GM23338 (cell line): ENCODE measurements at regions not wholly inside any gene's neighbourhood (a gene's known extent, or its start where the extent isn't known, plus 50 kb on each side); places are given as distances from the start of the nearest gene placed in this dataset.

Experiments used
- ATAC-seq: fragments of 200-7000 bp; cut with Tn5 transposase; 3 replicates; pipeline ENCODE4 v1.9.1; 2020
- DNase-seq: peaks from one replicate; pipeline ENCODE4 v3.0.0-alpha.2; 2015; ENCODE audit warnings: low spot score
- H2AFZ ChIP-seq: fragments of 200-600 bp; sonication (generic); 2 replicates; pipeline ENCODE4 v1.8.0; 2016; ENCODE audit warnings: antibody characterized with exemption, mild to moderate bottlenecking, moderate library complexity
- H3F3A ChIP-seq: fragments of 200-600 bp; sonication (generic); replicated peaks from 2 replicates; pipeline ENCODE4 v1.8.0; 2017; ENCODE audit warnings: antibody characterized with exemption, mixed run types, low read depth
- H3K27ac ChIP-seq: fragments of 200-600 bp; sonication (generic); 2 replicates; pipeline ENCODE4 v1.6.1; 2016; ENCODE audit warnings: low read depth
- H3K27me3 ChIP-seq: fragments of 200-600 bp; sonication (generic); 2 replicates; pipeline ENCODE4 v1.8.0; 2016; ENCODE audit warnings: mild to moderate bottlenecking, mixed run types, moderate library complexity; ENCODE audit not compliant: insufficient read depth
- H3K36me3 ChIP-seq: fragments of 200-600 bp; sonication (generic); 2 replicates; pipeline ENCODE4 v1.8.0; 2016; ENCODE audit warnings: mild to moderate bottlenecking; ENCODE audit not compliant: insufficient read depth
- H3K4me1 ChIP-seq: fragments of 200-600 bp; sonication (generic); 2 replicates; pipeline ENCODE4 v1.8.0; 2016; ENCODE audit warnings: mild to moderate bottlenecking, moderate library complexity; ENCODE audit not compliant: insufficient read depth
- H3K4me2 ChIP-seq: fragments of 200-600 bp; sonication (generic); 2 replicates; pipeline ENCODE4 v1.7.1; 2017; ENCODE audit warnings: mixed run types
- H3K4me3 ChIP-seq: fragments of 200-600 bp; sonication (generic); 2 replicates; pipeline ENCODE4 v1.6.1; 2016; ENCODE audit warnings: mixed run types
- H3K79me2 ChIP-seq: fragments of 200-600 bp; sonication (generic); replicated peaks from 2 replicates; pipeline ENCODE4 v1.8.0; 2017; ENCODE audit warnings: mild to moderate bottlenecking; ENCODE audit not compliant: insufficient read depth
- H3K9me2 ChIP-seq: fragments of 200-600 bp; sonication (generic); 2 replicates; pipeline ENCODE4 v1.8.0; 2017; ENCODE audit not compliant: insufficient read depth
- H4K20me1 ChIP-seq: fragments of 200-600 bp; sonication (generic); replicated peaks from 2 replicates; pipeline ENCODE4 v1.8.0; 2017; ENCODE audit warnings: mild to moderate bottlenecking; ENCODE audit not compliant: insufficient read depth
- H3K27ac Mint-ChIP-seq: 2 replicates; pipeline ENCODE4 v1.8.0; 2020; ENCODE audit warnings: inconsistent platforms, mild to moderate bottlenecking, moderate library complexity, mixed read lengths
- H3K27me3 Mint-ChIP-seq: 3 replicates; pipeline ENCODE4 v1.8.0; 2022; ENCODE audit warnings: low read depth, mild to moderate bottlenecking, moderate library complexity, mixed read lengths, inconsistent platforms; ENCODE audit not compliant: insufficient read depth, poor library complexity
- H3K36me3 Mint-ChIP-seq: 3 replicates; pipeline ENCODE4 v1.8.0; 2021; ENCODE audit warnings: low read depth, mild to moderate bottlenecking, inconsistent platforms, moderate library complexity, mixed read lengths
- H3K4me1 Mint-ChIP-seq: 3 replicates; pipeline ENCODE4 v1.8.0; 2020; ENCODE audit warnings: mild to moderate bottlenecking, inconsistent platforms, mixed read lengths
- H3K4me3 Mint-ChIP-seq: 3 replicates; pipeline ENCODE4 v1.8.0; 2021; ENCODE audit warnings: moderate library complexity, mild to moderate bottlenecking, inconsistent platforms, mixed read lengths
- H3K9me3 Mint-ChIP-seq: 3 replicates; pipeline ENCODE4 v1.8.0; 2020; ENCODE audit warnings: moderate library complexity, mild to moderate bottlenecking, inconsistent platforms, mixed read lengths
- CREB1 ChIP-seq: fragments of 250-450 bp; sonication (Bioruptor Pico); IDR thresholded peaks from 2 replicates; pipeline ENCODE4 v1.5.0; 2020; ENCODE audit warnings: low read depth, mild to moderate bottlenecking, moderate library complexity
- EZH2 ChIP-seq: fragments of 200-600 bp; sonication (generic); IDR thresholded peaks from one replicate; pipeline ENCODE4 v1.8.0; 2017; ENCODE audit warnings: antibody characterized with exemption, mild to moderate bottlenecking, low read depth; ENCODE audit not compliant: unreplicated experiment
- EZH2phosphoT487 ChIP-seq: fragments of 200-600 bp; sonication (generic); IDR thresholded peaks from one replicate; pipeline ENCODE4 v1.8.1; 2018; ENCODE audit warnings: antibody characterized with exemption; ENCODE audit not compliant: unreplicated experiment
- NANOG ChIP-seq: IDR thresholded peaks from 2 replicates; pipeline ENCODE4 v1.6.1; 2016; ENCODE audit warnings: antibody characterized with exemption, borderline replicate concordance
- POLR2AphosphoS5 ChIP-seq: IDR thresholded peaks from 2 replicates; pipeline ENCODE4 v1.6.1; 2016; ENCODE audit warnings: antibody characterized with exemption, low read depth
- STAT1 ChIP-seq: IDR thresholded peaks from one replicate; pipeline ENCODE4 v1.6.1; 2016; ENCODE audit warnings: antibody characterized with exemption; ENCODE audit not compliant: unreplicated experiment
- ZNF114 ChIP-seq: fragments of 250-450 bp; sonication (Bioruptor Pico); IDR thresholded peaks from 2 replicates; pipeline ENCODE4 v1.5.0; 2020; ENCODE audit warnings: mild to moderate bottlenecking, moderate library complexity
- ZNF331 ChIP-seq: fragments of 250-450 bp; sonication (Bioruptor Pico); IDR thresholded peaks from 2 replicates; pipeline ENCODE4 v1.5.0; 2020; ENCODE audit warnings: low read depth, mild to moderate bottlenecking, moderate library complexity
- TF ChIP-seq, protein P1 (sequence below): IDR thresholded peaks from 2 replicates; pipeline ENCODE4 v1.6.1; 2016; ENCODE audit warnings: antibody characterized with exemption
- TF ChIP-seq, protein P2 (sequence below), 2 experiments: fragments of 200-600 bp in 1 of 2; sonication (generic) in 1 of 2; conservative IDR thresholded peaks; 2 replicates each; pipeline versions ENCODE4 v1.5.1 to v1.6.1; 2016 to 2017; ENCODE audit warnings: antibody characterized with exemption in 2 of 2, low read depth in 2 of 2, mild to moderate bottlenecking in 2 of 2, moderate library complexity in 1 of 2
- TF ChIP-seq, protein P3 (sequence below): fragments of 250-450 bp; sonication (Bioruptor Pico); IDR thresholded peaks from 2 replicates; pipeline ENCODE4 v1.5.0; 2020; ENCODE audit warnings: mild to moderate bottlenecking, moderate library complexity

DNA sequence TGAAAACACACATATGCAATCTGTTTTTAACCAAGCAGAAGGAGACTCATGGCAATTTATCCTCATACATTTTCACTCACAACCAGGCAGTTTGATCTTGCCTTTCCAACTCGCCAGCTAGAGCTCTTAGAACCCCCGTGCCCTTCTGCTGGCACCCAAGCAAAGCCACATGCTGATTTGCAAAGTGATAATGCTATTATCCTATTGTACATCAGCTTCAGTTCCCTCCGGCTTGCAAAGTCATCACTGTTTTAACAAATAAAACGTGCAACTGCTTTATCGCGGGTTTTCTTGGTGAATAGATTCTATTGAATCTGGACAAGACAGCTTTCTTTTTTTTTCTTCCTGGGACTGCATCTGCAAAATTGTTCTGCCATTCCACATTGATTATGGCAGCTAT is 314.6 kb downstream of the LNPK start:
- H3K4me3 ChIP-seq, result no peak overlapping the region
- H3K9me2 ChIP-seq, result no peaks in the 10 kb centered on the region
- H3K4me1 Mint-ChIP-seq, result no peaks in the 10 kb centered on the region
- no peaks in the 10 kb centered on the region for H3K4me1 ChIP-seq
- H3K9me3 Mint-ChIP-seq, result no peaks in the 10 kb centered on the region
- no peak overlapping the region for H2AFZ ChIP-seq
- no peaks in the 10 kb centered on the region for H3K27me3 Mint-ChIP-seq
- H3K27ac Mint-ChIP-seq, result no peak overlapping the region
- H3F3A ChIP-seq, result no peaks in the 10 kb centered on the region
- no peaks in the 10 kb centered on the region for H4K20me1 ChIP-seq
- no peaks in the 10 kb centered on the region for H3K36me3 Mint-ChIP-seq
- H3K27ac ChIP-seq, result no peak overlapping the region
- ATAC-seq (no peak), DNase-seq (no peak)
- TF ChIP-seq ZNF114 (CRISPR knock-in tag), result no peak
- TF ChIP-seq, protein P1, sequence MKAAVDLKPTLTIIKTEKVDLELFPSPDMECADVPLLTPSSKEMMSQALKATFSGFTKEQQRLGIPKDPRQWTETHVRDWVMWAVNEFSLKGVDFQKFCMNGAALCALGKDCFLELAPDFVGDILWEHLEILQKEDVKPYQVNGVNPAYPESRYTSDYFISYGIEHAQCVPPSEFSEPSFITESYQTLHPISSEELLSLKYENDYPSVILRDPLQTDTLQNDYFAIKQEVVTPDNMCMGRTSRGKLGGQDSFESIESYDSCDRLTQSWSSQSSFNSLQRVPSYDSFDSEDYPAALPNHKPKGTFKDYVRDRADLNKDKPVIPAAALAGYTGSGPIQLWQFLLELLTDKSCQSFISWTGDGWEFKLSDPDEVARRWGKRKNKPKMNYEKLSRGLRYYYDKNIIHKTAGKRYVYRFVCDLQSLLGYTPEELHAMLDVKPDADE, result no peak
- H3K4me2 ChIP-seq, result no peak overlapping the region
- H3K27me3 ChIP-seq, result no peaks in the 10 kb centered on the region
- H3K4me3 Mint-ChIP-seq, result no peak overlapping the region
- H3K79me2 ChIP-seq, result no peaks in the 10 kb centered on the region
- H3K36me3 ChIP-seq, result no peaks in the 10 kb centered on the region

DNA sequence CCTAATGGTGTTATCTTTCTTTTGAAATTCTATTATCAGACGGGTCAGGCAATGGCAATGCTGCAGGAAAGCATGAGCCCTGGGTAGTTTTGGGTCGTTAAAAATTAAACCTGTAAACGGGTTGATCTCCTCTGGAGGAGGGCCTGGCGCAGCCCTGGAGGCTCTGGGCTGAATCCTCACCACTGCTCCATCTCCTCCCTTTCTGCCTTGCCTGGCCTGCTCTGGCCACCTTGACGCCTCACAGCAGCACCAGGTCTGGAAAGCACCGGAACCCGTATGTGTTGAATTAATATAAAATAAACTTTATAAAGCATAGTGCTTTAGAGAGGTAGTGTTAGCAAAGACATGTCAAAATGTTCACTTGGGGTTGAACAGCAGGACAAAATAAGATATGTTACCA is 316.1 kb downstream of the LNPK start:
- no peaks in the 10 kb centered on the region for H3K27me3 Mint-ChIP-seq
- ATAC-seq, result no peak
- H3K36me3 Mint-ChIP-seq, result no peaks in the 10 kb centered on the region
- H3K27ac ChIP-seq, result no peak overlapping the region
- H3K4me3 Mint-ChIP-seq, result no peak overlapping the region
- H4K20me1 ChIP-seq, result no peaks in the 10 kb centered on the region; the same call in 1 of the 2 replicates
- no peaks in the 10 kb centered on the region for H3K27me3 ChIP-seq
- no peaks in the 10 kb centered on the region for H3F3A ChIP-seq
- H3K36me3 ChIP-seq, result no peaks in the 10 kb centered on the region
- no peaks in the 10 kb centered on the region for H3K4me1 Mint-ChIP-seq
- no peaks in the 10 kb centered on the region for H3K9me3 Mint-ChIP-seq
- H3K79me2 ChIP-seq, result no peaks in the 10 kb centered on the region
- DNase-seq, result no peak
- no peaks in the 10 kb centered on the region for H3K4me1 ChIP-seq
- H3K27ac Mint-ChIP-seq, result no peak overlapping the region
- no peak overlapping the region for H3K4me2 ChIP-seq
- H3K9me2 ChIP-seq, result no peaks in the 10 kb centered on the region
- H2AFZ ChIP-seq, result no peak overlapping the region
- H3K4me3 ChIP-seq, result no peak overlapping the region
- TF ChIP-seq, protein P1, result no peak
- TF ChIP-seq EZH2phosphoT487 (no peak), CREB1 (CRISPR knock-in tag) (no peak), EZH2 (no peak), NANOG (no peak), STAT1 (no peak), ZNF331 (CRISPR knock-in tag) (no peak), POLR2AphosphoS5 (no peak)
- TF ChIP-seq, protein P2, sequence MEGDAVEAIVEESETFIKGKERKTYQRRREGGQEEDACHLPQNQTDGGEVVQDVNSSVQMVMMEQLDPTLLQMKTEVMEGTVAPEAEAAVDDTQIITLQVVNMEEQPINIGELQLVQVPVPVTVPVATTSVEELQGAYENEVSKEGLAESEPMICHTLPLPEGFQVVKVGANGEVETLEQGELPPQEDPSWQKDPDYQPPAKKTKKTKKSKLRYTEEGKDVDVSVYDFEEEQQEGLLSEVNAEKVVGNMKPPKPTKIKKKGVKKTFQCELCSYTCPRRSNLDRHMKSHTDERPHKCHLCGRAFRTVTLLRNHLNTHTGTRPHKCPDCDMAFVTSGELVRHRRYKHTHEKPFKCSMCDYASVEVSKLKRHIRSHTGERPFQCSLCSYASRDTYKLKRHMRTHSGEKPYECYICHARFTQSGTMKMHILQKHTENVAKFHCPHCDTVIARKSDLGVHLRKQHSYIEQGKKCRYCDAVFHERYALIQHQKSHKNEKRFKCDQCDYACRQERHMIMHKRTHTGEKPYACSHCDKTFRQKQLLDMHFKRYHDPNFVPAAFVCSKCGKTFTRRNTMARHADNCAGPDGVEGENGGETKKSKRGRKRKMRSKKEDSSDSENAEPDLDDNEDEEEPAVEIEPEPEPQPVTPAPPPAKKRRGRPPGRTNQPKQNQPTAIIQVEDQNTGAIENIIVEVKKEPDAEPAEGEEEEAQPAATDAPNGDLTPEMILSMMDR (conservative IDR thresholded peaks at IDR 0.05; ENCODE audit: low read depth in 2 of 2), result no peak
- TF ChIP-seq, protein P3, sequence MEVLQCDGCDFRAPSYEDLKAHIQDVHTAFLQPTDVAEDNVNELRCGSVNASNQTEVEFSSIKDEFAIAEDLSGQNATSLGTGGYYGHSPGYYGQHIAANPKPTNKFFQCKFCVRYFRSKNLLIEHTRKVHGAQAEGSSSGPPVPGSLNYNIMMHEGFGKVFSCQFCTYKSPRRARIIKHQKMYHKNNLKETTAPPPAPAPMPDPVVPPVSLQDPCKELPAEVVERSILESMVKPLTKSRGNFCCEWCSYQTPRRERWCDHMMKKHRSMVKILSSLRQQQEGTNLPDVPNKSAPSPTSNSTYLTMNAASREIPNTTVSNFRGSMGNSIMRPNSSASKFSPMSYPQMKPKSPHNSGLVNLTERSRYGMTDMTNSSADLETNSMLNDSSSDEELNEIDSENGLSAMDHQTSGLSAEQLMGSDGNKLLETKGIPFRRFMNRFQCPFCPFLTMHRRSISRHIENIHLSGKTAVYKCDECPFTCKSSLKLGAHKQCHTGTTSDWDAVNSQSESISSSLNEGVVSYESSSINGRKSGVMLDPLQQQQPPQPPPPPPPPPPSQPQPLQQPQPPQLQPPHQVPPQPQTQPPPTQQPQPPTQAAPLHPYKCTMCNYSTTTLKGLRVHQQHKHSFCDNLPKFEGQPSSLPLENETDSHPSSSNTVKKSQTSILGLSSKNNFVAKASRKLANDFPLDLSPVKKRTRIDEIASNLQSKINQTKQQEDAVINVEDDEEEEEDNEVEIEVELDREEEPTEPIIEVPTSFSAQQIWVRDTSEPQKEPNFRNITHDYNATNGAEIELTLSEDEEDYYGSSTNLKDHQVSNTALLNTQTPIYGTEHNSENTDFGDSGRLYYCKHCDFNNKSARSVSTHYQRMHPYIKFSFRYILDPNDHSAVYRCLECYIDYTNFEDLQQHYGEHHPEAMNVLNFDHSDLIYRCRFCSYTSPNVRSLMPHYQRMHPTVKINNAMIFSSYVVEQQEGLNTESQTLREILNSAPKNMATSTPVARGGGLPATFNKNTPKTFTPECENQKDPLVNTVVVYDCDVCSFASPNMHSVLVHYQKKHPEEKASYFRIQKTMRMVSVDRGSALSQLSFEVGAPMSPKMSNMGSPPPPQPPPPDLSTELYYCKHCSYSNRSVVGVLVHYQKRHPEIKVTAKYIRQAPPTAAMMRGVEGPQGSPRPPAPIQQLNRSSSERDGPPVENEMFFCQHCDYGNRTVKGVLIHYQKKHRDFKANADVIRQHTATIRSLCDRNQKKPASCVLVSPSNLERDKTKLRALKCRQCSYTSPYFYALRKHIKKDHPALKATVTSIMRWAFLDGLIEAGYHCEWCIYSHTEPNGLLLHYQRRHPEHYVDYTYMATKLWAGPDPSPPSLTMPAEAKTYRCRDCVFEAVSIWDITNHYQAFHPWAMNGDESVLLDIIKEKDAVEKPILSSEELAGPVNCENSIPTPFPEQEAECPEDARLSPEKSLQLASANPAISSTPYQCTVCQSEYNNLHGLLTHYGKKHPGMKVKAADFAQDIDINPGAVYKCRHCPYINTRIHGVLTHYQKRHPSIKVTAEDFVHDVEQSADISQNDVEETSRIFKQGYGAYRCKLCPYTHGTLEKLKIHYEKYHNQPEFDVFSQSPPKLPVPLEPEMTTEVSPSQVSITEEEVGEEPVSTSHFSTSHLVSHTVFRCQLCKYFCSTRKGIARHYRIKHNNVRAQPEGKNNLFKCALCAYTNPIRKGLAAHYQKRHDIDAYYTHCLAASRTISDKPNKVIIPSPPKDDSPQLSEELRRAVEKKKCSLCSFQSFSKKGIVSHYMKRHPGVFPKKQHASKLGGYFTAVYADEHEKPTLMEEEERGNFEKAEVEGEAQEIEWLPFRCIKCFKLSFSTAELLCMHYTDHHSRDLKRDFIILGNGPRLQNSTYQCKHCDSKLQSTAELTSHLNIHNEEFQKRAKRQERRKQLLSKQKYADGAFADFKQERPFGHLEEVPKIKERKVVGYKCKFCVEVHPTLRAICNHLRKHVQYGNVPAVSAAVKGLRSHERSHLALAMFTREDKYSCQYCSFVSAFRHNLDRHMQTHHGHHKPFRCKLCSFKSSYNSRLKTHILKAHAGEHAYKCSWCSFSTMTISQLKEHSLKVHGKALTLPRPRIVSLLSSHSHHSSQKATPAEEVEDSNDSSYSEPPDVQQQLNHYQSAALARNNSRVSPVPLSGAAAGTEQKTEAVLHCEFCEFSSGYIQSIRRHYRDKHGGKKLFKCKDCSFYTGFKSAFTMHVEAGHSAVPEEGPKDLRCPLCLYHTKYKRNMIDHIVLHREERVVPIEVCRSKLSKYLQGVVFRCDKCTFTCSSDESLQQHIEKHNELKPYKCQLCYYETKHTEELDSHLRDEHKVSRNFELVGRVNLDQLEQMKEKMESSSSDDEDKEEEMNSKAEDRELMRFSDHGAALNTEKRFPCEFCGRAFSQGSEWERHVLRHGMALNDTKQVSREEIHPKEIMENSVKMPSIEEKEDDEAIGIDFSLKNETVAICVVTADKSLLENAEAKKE (CRISPR knock-in tag), result no peak
